Activated T-cell treated with anti-CD3 and anti-CD28 coated beads, Interleukin-2, amount 50 U/mL, for 72 hours (primary cell): ENCODE measurements at regions not wholly inside any gene's neighbourhood (a gene's known extent, or its start where the extent isn't known, plus 50 kb on each side); places are given as distances from the start of the nearest gene placed in this dataset.
"Not testable (repeated sequence)": the region's sequence is repeated elsewhere in the genome, so short reads cannot be mapped to it uniquely, and the experiment has no call there.

Source experiments
- ATAC-seq, 2 donors: fragments of 150-1000 bp; cut with Tn5 transposase; replicated peaks in 1 of 2; 2 replicates each; pipeline ENCODE4 v1.10.0; 2021; ENCODE audit warnings: moderate library complexity in 2 of 2, mild to moderate bottlenecking in 1 of 2
- DNase-seq, 2 donors: peaks; one replicate each; pipeline ENCODE4 v3.0.0; 2021 to 2022; ENCODE audit warnings: mixed read lengths in 1 of 2
- H3K27ac Mint-ChIP-seq: one replicate; pipeline ENCODE4 v1.8.0; 2022; ENCODE audit warnings: mild to moderate bottlenecking, moderate library complexity, mixed read lengths
- H3K27me3 Mint-ChIP-seq: one replicate; pipeline ENCODE4 v1.8.0; 2022; ENCODE audit warnings: low read depth, mixed read lengths
- H3K36me3 Mint-ChIP-seq, 2 donors: one replicate each; pipeline ENCODE4 v1.8.0; 2022; ENCODE audit warnings: mixed read lengths in 2 of 2, mild to moderate bottlenecking in 1 of 2; ENCODE audit not compliant: insufficient read depth in 2 of 2
- H3K4me1 Mint-ChIP-seq: one replicate; pipeline ENCODE4 v1.8.0; 2022; ENCODE audit warnings: low read depth, mixed read lengths
- H3K4me3 Mint-ChIP-seq, 2 donors: one replicate each; pipeline ENCODE4 v1.8.0; 2022; ENCODE audit warnings: mild to moderate bottlenecking in 2 of 2, mixed read lengths in 2 of 2, moderate library complexity in 2 of 2
- H3K9me3 Mint-ChIP-seq, 2 donors: one replicate each; pipeline ENCODE4 v1.8.0; 2022; ENCODE audit warnings: mixed read lengths in 2 of 2

GRCh38 chr19:28640506-28640905, 572.4 kb downstream of the UQCRFS1 start:
- ATAC-seq (no peak), DNase-seq (no peak)
- Mint-ChIP-seq H3K27ac (no peak overlapping the region), H3K4me3 (no peak overlapping the region), H3K9me3 (no peaks in the 10 kb centered on the region), H3K4me1 (no peaks in the 10 kb centered on the region), H3K36me3 (no peaks in the 10 kb centered on the region), H3K27me3 (no peaks in the 10 kb centered on the region)

DNA sequence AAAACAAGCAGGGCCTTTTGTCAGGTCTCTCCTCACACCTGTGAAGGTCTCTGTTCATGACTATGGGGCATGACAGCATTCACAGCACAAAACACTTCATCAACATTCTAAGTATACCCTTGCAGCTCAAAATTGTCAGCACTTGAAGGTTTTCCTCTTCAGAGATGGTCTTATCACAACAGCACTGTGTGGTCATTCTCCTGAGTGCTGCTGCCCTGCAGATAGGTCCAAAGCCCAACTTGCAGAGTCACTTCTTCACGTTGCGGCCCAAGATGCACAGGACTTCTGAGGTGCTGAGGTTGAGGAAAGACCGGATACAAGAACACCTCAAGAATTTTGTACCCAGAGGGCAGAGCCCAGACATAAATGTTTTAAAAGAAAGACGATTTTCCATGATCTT, 574.5 kb downstream of the UQCRFS1 start:
- Mint-ChIP-seq H3K36me3 (peaks cover 0 to 1% of the 10 kb centered on the region in 2 donors), H3K27me3 (no peaks in the 10 kb centered on the region), H3K4me3 (no peak overlapping the region), H3K27ac (no peak overlapping the region), H3K9me3 (no peaks in the 10 kb centered on the region), H3K4me1 (peaks cover 2% of the 10 kb centered on the region)
- DNase-seq (no peak), ATAC-seq (no peak)

GRCh38 chr19:28636706-28637105, 576.2 kb downstream of the UQCRFS1 start:
- Mint-ChIP-seq H3K4me3 (no peak overlapping the region), H3K9me3 (no peaks in the 10 kb centered on the region), H3K36me3 (peaks cover 0 to 1% of the 10 kb centered on the region in 2 donors), H3K27me3 (no peaks in the 10 kb centered on the region), H3K27ac (no peak overlapping the region), H3K4me1 (peaks cover 10% of the 10 kb centered on the region)
- DNase-seq (no peak), ATAC-seq (no peak)

GRCh38 chr19:28636016-28636629, 576.8 kb downstream of the UQCRFS1 start:
- Mint-ChIP-seq H3K4me1 (peaks cover 10% of the 10 kb centered on the region), H3K27ac (no peak overlapping the region), H3K4me3 (no peak overlapping the region), H3K36me3 (peaks cover 0 to 1% of the 10 kb centered on the region in 2 donors), H3K9me3 (no peaks in the 10 kb centered on the region), H3K27me3 (no peaks in the 10 kb centered on the region)
- ATAC-seq, result no peak
- no peak for DNase-seq

DNA sequence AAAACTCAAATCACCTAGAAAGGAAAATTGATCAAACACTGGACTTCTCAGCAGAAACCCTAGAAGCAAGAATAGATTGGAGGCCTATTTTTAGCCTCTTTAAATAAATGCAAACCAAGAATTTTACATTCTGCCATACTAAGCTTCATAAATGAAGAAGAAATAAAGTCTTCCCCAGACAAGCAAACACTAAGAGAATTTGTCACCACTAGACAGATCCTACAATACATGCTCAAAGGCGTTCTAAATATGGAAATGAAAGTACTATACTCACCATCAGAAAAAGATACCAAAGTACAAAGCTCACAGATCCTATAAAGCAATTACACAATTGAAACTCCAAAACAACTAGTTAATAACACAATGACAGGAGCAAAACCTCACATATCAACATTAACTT, 578.1 kb downstream of the UQCRFS1 start:
- Mint-ChIP-seq H3K4me3 (no peak overlapping the region), H3K4me1 (peaks cover 10% of the 10 kb centered on the region), H3K9me3 (no peaks in the 10 kb centered on the region), H3K27ac (no peak overlapping the region), H3K27me3 (no peaks in the 10 kb centered on the region), H3K36me3 (peaks cover 0 to 1% of the 10 kb centered on the region in 2 donors)
- ATAC-seq, result no peak
- DNase-seq, result no peak

- DNase-seq, result no peak
- H3K27me3 Mint-ChIP-seq, result no peaks in the 10 kb centered on the region
- ATAC-seq, result no peak
- H3K4me1 Mint-ChIP-seq, result peaks cover 10% of the 10 kb centered on the region
- peaks cover 0 to 3% of the 10 kb centered on the region in 2 donors for H3K36me3 Mint-ChIP-seq
- H3K9me3 Mint-ChIP-seq, result peaks cover 0 to 2% of the 10 kb centered on the region in 2 donors
- H3K27ac Mint-ChIP-seq, result no peak overlapping the region
- H3K4me3 Mint-ChIP-seq, result no peak overlapping the region
These were observed 579.0 kb downstream of the UQCRFS1 start for GRCh38 chr19:28634019-28634328.

DNA sequence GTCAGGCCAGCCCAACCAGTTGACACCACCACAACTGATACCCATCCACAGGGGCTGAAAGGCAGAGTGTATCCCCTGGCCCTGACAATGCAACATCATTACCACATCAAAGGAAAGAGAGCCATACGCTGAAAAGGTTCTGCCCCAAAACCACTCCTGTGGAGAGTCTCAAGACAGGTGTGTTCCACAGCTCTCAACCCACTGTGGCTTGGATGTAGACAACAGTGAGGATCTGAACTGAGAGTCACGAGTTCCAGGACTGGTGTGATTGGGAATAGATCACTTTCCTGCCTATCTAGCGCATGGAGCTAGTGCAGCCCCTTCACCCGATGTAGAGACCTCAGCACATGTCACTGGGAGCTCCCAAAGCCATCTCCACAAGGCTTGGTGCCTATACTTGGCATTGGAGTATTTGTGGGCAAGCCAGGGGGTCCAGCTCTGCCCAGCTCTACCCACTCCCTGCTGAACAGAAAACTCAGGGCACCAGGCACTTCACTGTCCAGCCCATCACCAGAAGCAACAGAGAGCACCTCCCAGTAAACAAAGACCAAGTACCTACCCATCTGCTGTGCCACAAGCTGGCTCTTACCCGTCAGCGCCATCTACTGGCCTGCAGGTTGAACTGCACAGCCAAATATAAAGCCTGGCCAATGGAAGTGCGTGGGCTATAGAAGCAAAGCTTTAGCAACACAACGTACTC, 579.5 kb downstream of the UQCRFS1 start:
- Mint-ChIP-seq H3K4me3 (no peak overlapping the region), H3K27ac (no peak overlapping the region), H3K27me3 (no peaks in the 10 kb centered on the region), H3K36me3 (peaks cover 0 to 3% of the 10 kb centered on the region in 2 donors), H3K4me1 (peaks cover 10% of the 10 kb centered on the region), H3K9me3 (peaks cover 1 to 4% of the 10 kb centered on the region in 2 donors)
- peak; percentile 38 to 60 for ATAC-seq
- peak; percentile 44 to 55 for DNase-seq

DNA sequence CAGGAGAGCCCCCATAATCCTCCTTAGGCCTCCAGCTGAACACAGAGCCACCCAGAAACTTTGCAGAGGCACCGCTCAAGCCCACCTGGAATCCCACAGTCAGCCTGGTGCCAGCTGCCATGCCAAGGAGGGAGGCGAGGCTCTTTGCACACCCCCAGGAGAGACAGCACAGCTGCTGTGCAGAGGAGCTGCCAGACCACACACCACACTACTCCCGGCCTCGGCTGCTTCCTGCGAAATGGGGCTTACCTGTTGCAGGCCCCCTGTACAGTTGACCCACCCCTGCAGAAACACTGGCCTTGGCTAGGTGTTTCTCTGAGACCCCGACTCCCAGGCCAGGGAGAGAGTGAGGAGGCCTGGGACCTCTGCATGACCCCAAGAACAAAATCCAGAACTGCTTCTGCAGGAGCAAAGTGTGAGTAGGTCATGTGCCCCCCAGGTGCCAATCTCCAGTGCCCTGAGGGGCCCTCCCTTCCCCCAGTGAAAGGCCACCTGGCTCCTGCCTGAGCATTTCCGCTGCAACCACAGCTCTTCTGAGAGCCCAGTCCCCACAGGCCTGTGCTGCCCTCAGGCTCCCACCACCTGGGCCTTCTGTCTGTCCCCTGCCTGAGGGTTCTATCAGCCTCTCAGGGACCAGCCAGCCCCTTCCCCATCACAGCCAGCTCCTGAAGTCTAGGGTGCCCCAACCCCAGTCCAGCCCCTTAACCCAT, 580.4 kb downstream of the UQCRFS1 start:
- ATAC-seq (no peak), DNase-seq (no peak)

GRCh38 chr19:28631961-28632360, 581.0 kb downstream of the UQCRFS1 start:
- peaks cover 10% of the 10 kb centered on the region for H3K4me1 Mint-ChIP-seq
- H3K27me3 Mint-ChIP-seq, result no peaks in the 10 kb centered on the region
- peaks cover 0 to 3% of the 10 kb centered on the region in 2 donors for H3K36me3 Mint-ChIP-seq
- no peak overlapping the region for H3K4me3 Mint-ChIP-seq
- DNase-seq (no peak), ATAC-seq (no peak)
- H3K27ac Mint-ChIP-seq, result no peak overlapping the region
- peaks cover 1 to 4% of the 10 kb centered on the region in 2 donors for H3K9me3 Mint-ChIP-seq

More for the DNA sequence above, 580.4 kb downstream of the UQCRFS1 start:
- H3K9me3 Mint-ChIP-seq, result peaks cover 1 to 4% of the 10 kb centered on the region in 2 donors
- no peak overlapping the region for H3K27ac Mint-ChIP-seq
- no peak overlapping the region for H3K4me3 Mint-ChIP-seq
- peaks cover 10% of the 10 kb centered on the region for H3K4me1 Mint-ChIP-seq
- H3K36me3 Mint-ChIP-seq, result peaks cover 0 to 3% of the 10 kb centered on the region in 2 donors
- no peaks in the 10 kb centered on the region for H3K27me3 Mint-ChIP-seq

DNA sequence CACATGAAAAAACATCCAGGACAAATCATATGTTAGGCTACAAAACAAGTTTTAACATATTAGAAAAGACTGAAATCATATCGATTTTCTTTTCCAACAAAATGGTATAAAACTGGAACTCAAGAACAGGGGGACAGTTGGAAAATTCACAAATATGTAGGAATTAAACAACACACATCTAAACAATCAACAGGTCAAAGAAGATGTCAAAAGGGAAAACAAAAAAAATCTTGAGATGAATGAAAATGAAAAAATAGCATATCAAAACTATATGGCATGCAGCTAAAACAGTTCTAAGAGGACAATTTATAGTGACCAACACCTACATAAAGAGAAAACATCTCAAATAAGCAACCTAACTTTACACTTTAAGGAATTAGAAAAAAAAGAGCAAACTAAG, 585.3 kb downstream of the UQCRFS1 start:
- H3K4me1 Mint-ChIP-seq, result peaks cover under 1% of the 10 kb centered on the region
- peaks cover 1 to 8% of the 10 kb centered on the region in 2 donors for H3K9me3 Mint-ChIP-seq
- peaks cover 0 to 4% of the 10 kb centered on the region in 2 donors for H3K36me3 Mint-ChIP-seq
- ATAC-seq, result no peak
- no peaks in the 10 kb centered on the region for H3K27me3 Mint-ChIP-seq
- DNase-seq, result no peak
- no peak overlapping the region for H3K4me3 Mint-ChIP-seq
- no peak overlapping the region for H3K27ac Mint-ChIP-seq

DNA sequence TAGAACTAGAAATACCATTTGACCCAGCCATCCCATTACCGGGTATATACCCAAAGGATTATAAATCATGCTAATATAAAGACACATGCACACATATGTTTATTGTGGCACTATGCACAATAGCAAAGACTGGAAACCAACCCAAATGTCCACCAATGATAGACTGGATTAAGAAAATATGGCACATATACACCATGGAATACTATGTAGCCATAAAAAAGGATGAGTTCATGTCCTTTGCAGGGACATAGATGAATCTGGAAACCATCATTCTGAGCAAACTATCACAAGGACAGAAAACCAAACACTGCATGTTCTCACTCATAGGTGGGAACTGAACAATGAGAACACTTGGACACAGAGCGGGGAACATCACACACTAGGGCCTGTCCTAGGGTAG, 586.5 kb downstream of the UQCRFS1 start:
- H3K27ac Mint-ChIP-seq, DNase-seq, H3K9me3 Mint-ChIP-seq, H3K27me3 Mint-ChIP-seq, H3K4me1 Mint-ChIP-seq, ATAC-seq, H3K4me3 Mint-ChIP-seq, H3K36me3 Mint-ChIP-seq: not testable (repeated sequence)

DNA sequence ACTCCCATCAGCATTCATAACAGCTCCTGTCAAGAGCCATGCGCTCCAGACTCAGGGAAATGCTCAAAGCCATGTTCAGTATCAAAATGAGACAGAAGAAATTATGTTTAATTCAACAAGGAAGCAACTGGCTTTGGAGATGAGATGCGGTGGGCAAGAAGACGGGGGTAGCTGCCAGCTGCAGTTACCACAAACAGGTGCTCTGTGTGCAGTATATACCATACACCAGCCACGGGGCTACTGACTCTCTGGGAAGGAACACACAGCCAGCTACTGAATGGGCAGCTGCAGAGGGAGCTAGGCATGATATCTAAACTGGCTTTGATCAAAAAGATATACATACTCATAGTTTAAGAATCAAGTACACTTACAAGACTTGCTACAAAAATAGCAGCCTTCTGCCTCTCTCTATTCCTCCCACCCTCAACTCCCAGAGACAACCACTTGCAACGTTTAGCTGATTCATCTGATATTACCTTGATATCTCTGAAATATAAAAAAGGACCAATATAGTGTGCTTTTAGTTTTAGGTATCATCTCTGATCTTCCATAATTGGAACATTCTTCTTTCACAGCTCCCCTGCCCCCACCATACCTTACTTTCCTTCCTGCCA, 593.0 kb downstream of the UQCRFS1 start:
- no peak overlapping the region for H3K4me3 Mint-ChIP-seq
- peaks cover 2 to 7% of the 10 kb centered on the region in 2 donors for H3K9me3 Mint-ChIP-seq
- H3K27me3 Mint-ChIP-seq, result no peaks in the 10 kb centered on the region
- DNase-seq, result no peak
- no peak overlapping the region for H3K27ac Mint-ChIP-seq
- no peak for ATAC-seq
- H3K36me3 Mint-ChIP-seq, result no peaks in the 10 kb centered on the region
- no peaks in the 10 kb centered on the region for H3K4me1 Mint-ChIP-seq

DNA sequence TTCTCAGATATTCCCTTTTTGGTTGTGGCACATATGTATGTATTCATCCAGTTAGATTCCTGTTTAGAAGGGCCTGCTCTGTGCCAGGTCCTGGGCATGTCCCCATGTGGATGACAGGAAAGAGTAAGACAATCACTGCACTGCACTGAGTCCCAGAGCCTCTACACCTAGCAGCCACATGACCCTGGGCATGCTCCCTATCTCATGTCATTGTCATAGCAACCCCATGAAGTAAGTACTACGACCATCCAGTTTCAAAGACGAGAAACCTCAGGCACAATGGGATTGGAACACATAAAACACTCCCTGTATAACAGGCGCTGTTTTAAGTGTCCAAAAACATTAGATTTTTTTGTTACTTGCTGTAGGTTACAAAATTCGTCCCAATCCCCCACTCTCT, 594.4 kb downstream of the UQCRFS1 start:
- DNase-seq, result no peak
- H3K27ac Mint-ChIP-seq, result no peak overlapping the region
- peaks cover 2 to 9% of the 10 kb centered on the region in 2 donors for H3K9me3 Mint-ChIP-seq
- no peak overlapping the region for H3K4me3 Mint-ChIP-seq
- no peaks in the 10 kb centered on the region for H3K27me3 Mint-ChIP-seq
- ATAC-seq, result no peak
- peaks cover 0 to 2% of the 10 kb centered on the region in 2 donors for H3K36me3 Mint-ChIP-seq
- no peaks in the 10 kb centered on the region for H3K4me1 Mint-ChIP-seq
